ENCODE measurements at regions not wholly inside any gene's neighbourhood (a gene's known extent, or its start where the extent isn't known, plus 50 kb on each side); places are given as distances from the start of the nearest gene placed in this dataset.

- no peak for DNase-seq (ENCODE audit: extremely low read depth, insufficient read length)
- no peaks in the 10 kb centered on the region for H3K27me3 ChIP-seq (replicated peaks; ENCODE audit: control insufficient read depth, insufficient read depth, low read length)
- TF ChIP-seq CTCF (IDR thresholded peaks at IDR 0.05; ENCODE audit: insufficient read depth, low read length, poor library complexity, severe bottlenecking) = no peak
- no peaks in the 10 kb centered on the region for H3K36me3 ChIP-seq (ENCODE audit: control insufficient read depth, insufficient read depth, low read length)
- no peak overlapping the region for H3K4me3 ChIP-seq (replicated peaks; ENCODE audit: low read depth, low read length)
These were observed 175.3 kb upstream of the CLEC14A start for GRCh38 chr14:38431156-38431555.

- Histone ChIP-seq H3K4me3 (replicated peaks; ENCODE audit: low read depth, low read length) (no peak overlapping the region), H3K36me3 (ENCODE audit: control insufficient read depth, insufficient read depth, low read length) (no peaks in the 10 kb centered on the region), H3K27me3 (replicated peaks; ENCODE audit: control insufficient read depth, insufficient read depth, low read length) (no peaks in the 10 kb centered on the region)
- TF ChIP-seq CTCF (IDR thresholded peaks at IDR 0.05; ENCODE audit: insufficient read depth, low read length, poor library complexity, severe bottlenecking) = no peak
- no peak for DNase-seq (ENCODE audit: extremely low read depth, insufficient read length)
These were observed 174.6 kb upstream of the CLEC14A start for GRCh38 chr14:38430522-38430921.

- Histone ChIP-seq H3K27me3 (replicated peaks; ENCODE audit: control insufficient read depth, insufficient read depth, low read length) (no peaks in the 10 kb centered on the region), H3K36me3 (ENCODE audit: control insufficient read depth, insufficient read depth, low read length) (no peaks in the 10 kb centered on the region), H3K4me3 (replicated peaks; ENCODE audit: low read depth, low read length) (no peak overlapping the region)
- no peak for TF ChIP-seq CTCF (IDR thresholded peaks at IDR 0.05; ENCODE audit: insufficient read depth, low read length, poor library complexity, severe bottlenecking)
- DNase-seq (ENCODE audit: extremely low read depth, insufficient read length) = no peak
These were observed 169.6 kb upstream of the CLEC14A start for GRCh38 chr14:38425324-38425976.

GRCh38 chr14:38420048-38420447, 164.2 kb upstream of the CLEC14A start:
- no peak for DNase-seq (ENCODE audit: extremely low read depth, insufficient read length)
- H3K4me3 ChIP-seq (replicated peaks; ENCODE audit: low read depth, low read length) = no peak overlapping the region
- TF ChIP-seq CTCF (IDR thresholded peaks at IDR 0.05; ENCODE audit: insufficient read depth, low read length, poor library complexity, severe bottlenecking) = no peak
- no peaks in the 10 kb centered on the region for H3K27me3 ChIP-seq (replicated peaks; ENCODE audit: control insufficient read depth, insufficient read depth, low read length)
- no peaks in the 10 kb centered on the region for H3K36me3 ChIP-seq (ENCODE audit: control insufficient read depth, insufficient read depth, low read length)

GRCh38 chr14:38419579-38419978, 163.7 kb upstream of the CLEC14A start:
- no peak for DNase-seq (ENCODE audit: extremely low read depth, insufficient read length)
- Histone ChIP-seq H3K4me3 (replicated peaks; ENCODE audit: low read depth, low read length) (no peak overlapping the region), H3K36me3 (ENCODE audit: control insufficient read depth, insufficient read depth, low read length) (no peaks in the 10 kb centered on the region), H3K27me3 (replicated peaks; ENCODE audit: control insufficient read depth, insufficient read depth, low read length) (no peaks in the 10 kb centered on the region)
- TF ChIP-seq CTCF (IDR thresholded peaks at IDR 0.05; ENCODE audit: insufficient read depth, low read length, poor library complexity, severe bottlenecking) = no peak

- no peak for DNase-seq (ENCODE audit: extremely low read depth, insufficient read length)
- TF ChIP-seq CTCF (IDR thresholded peaks at IDR 0.05; ENCODE audit: insufficient read depth, low read length, poor library complexity, severe bottlenecking) = no peak
- H3K27me3 ChIP-seq (replicated peaks; ENCODE audit: control insufficient read depth, insufficient read depth, low read length) = no peaks in the 10 kb centered on the region
- no peaks in the 10 kb centered on the region for H3K36me3 ChIP-seq (ENCODE audit: control insufficient read depth, insufficient read depth, low read length)
- H3K4me3 ChIP-seq (replicated peaks; ENCODE audit: low read depth, low read length) = no peak overlapping the region
These were observed 156.8 kb upstream of the CLEC14A start for GRCh38 chr14:38412654-38413053.

All from GM06990 (cell line).